GM13977 (cell line): ENCODE measurements at regions not wholly inside any gene's neighbourhood (a gene's known extent, or its start where the extent isn't known, plus 50 kb on each side); places are given as distances from the start of the nearest gene placed in this dataset.

ENCODE experiments used
- DNase-seq: peaks from one replicate; pipeline ENCODE4 v3.0.0; 2012; ENCODE audit warnings: low spot score
- CTCF ChIP-seq: IDR thresholded peaks from 2 replicates; pipeline ENCODE4 v1.5.1; 2012; ENCODE audit warnings: mild to moderate bottlenecking, control low read depth; ENCODE audit not compliant: insufficient read depth; ENCODE audit errors: extremely low read depth, missing control alignments
- in situ Hi-C: fragments of 300-500 bp; cut with MboI; formaldehyde crosslinking; loops from one replicate; pipeline ENCODE4 v1.12.0; 2022; ENCODE audit warnings: low sequenced_read_pairs, low pct_unique_long_range_greater_than_20kb, mixed read lengths, inconsistent platforms; ENCODE audit not compliant: unreplicated experiment

GRCh38 chr2:150587547-150588505 lies 100.4 kb upstream of the RND3 start:
- in situ Hi-C loops: no loop called here
- no peak for TF ChIP-seq CTCF
- no peak for DNase-seq

- in situ Hi-C loops: no loop called here
- TF ChIP-seq CTCF: no peak
- DNase-seq: no peak
Measured at GRCh38 chr2:150586858-150587257, 99.4 kb upstream of the RND3 start.

GRCh38 chr2:150585221-150585971 lies 97.9 kb upstream of the RND3 start:
- in situ Hi-C loops: no loop called here
- no peak for DNase-seq
- no peak for TF ChIP-seq CTCF

- no peak for DNase-seq
- TF ChIP-seq CTCF: no peak
- in situ Hi-C loops: no loop called here
Measured at GRCh38 chr2:150584081-150584480, 96.6 kb upstream of the RND3 start.

- DNase-seq: no peak
- TF ChIP-seq CTCF: no peak
- in situ Hi-C loops: no loop called here
Measured at GRCh38 chr2:150581717-150582472, 94.4 kb upstream of the RND3 start.

- no peak for DNase-seq
- no peak for TF ChIP-seq CTCF
- in situ Hi-C loops: no loop called here
Measured at GRCh38 chr2:150578481-150578880, 91.0 kb upstream of the RND3 start.
